Embryonic facial prominence (tissue), 1 donor: ENCODE measurements at regions not wholly inside any gene's neighbourhood (a gene's known extent, or its start where the extent isn't known, plus 50 kb on each side); places are given as distances from the start of the nearest gene placed in this dataset.
"Not testable (repeated sequence)": the region's sequence is repeated elsewhere in the genome, so short reads cannot be mapped to it uniquely, and the experiment has no call there.

Experiments
- DNase-seq: peaks from one replicate; pipeline ENCODE4 v3.0.0-alpha.2; 2016; ENCODE audit errors: extremely low spot score

GRCh38 chr14:27757642-27758041 is 1008.9 kb upstream of the FOXG1 start:
- DNase-seq: not testable (repeated sequence)

GRCh38 chr14:27760367-27760766 is 1006.2 kb upstream of the FOXG1 start:
- DNase-seq: not testable (repeated sequence)

- DNase-seq: not testable (repeated sequence)
Measured at GRCh38 chr14:27799066-27800028, 967.2 kb upstream of the FOXG1 start.

GRCh38 chr14:27817746-27818430 is 948.7 kb upstream of the FOXG1 start:
- not testable (repeated sequence) for DNase-seq

- not testable (repeated sequence) for DNase-seq
Measured at GRCh38 chr14:27826149-27826548, 940.4 kb upstream of the FOXG1 start.

GRCh38 chr14:27831978-27832377 is 934.6 kb upstream of the FOXG1 start:
- not testable (repeated sequence) for DNase-seq

- DNase-seq: not testable (repeated sequence)
Measured at GRCh38 chr14:27833001-27833400, 933.6 kb upstream of the FOXG1 start.

GRCh38 chr14:27836386-27836785 is 930.2 kb upstream of the FOXG1 start:
- DNase-seq: no peak

- DNase-seq: no peak
Measured at GRCh38 chr14:27845241-27845850, 921.2 kb upstream of the FOXG1 start.

GRCh38 chr14:27845902-27846301 is 920.7 kb upstream of the FOXG1 start:
- no peak for DNase-seq

GRCh38 chr14:27847480-27847879 is 919.1 kb upstream of the FOXG1 start:
- DNase-seq: not testable (repeated sequence)

- DNase-seq: not testable (repeated sequence)
Measured at GRCh38 chr14:27849193-27849592, 917.4 kb upstream of the FOXG1 start.

GRCh38 chr14:27862684-27863083 is 903.9 kb upstream of the FOXG1 start:
- DNase-seq: no peak

- no peak for DNase-seq
Measured at GRCh38 chr14:27863166-27863565, 903.4 kb upstream of the FOXG1 start.

GRCh38 chr14:27881063-27881462 is 885.5 kb upstream of the FOXG1 start:
- DNase-seq: no peak

GRCh38 chr14:27881646-27882045 is 884.9 kb upstream of the FOXG1 start:
- DNase-seq: no peak

- DNase-seq: no peak
Measured at GRCh38 chr14:27886256-27886655, 880.3 kb upstream of the FOXG1 start.

- no peak for DNase-seq
Measured at GRCh38 chr14:27890259-27890658, 876.3 kb upstream of the FOXG1 start.

GRCh38 chr14:27908484-27908883 is 858.1 kb upstream of the FOXG1 start:
- DNase-seq: not testable (repeated sequence)

- no peak for DNase-seq
Measured at GRCh38 chr14:27916326-27916725, 850.3 kb upstream of the FOXG1 start.

- no peak for DNase-seq
Measured at GRCh38 chr14:27917896-27918295, 848.7 kb upstream of the FOXG1 start.

GRCh38 chr14:27927519-27927918 is 839.1 kb upstream of the FOXG1 start:
- no peak for DNase-seq
